IMR-90 (cell line): ENCODE measurements at regions not wholly inside any gene's neighbourhood (a gene's known extent, or its start where the extent isn't known, plus 50 kb on each side); places are given as distances from the start of the nearest gene placed in this dataset.

Experiments used
- CEBPB ChIP-seq: IDR thresholded peaks from 2 replicates; pipeline ENCODE4 v1.6.1; 2012; ENCODE audit warnings: low read depth, low read length, improper control_type of control experiment
- POLR2A ChIP-seq: IDR thresholded peaks from 2 replicates; pipeline ENCODE4 v1.6.1; 2012; ENCODE audit warnings: mild to moderate bottlenecking, low read depth, low read length
- RAD21 ChIP-seq: IDR thresholded peaks from 2 replicates; pipeline ENCODE4 v1.6.1; 2012; ENCODE audit warnings: low read length, improper control_type of control experiment
- RCOR1 ChIP-seq: IDR thresholded peaks from 2 replicates; pipeline ENCODE4 v1.6.1; 2012; ENCODE audit warnings: mild to moderate bottlenecking, low read length, improper control_type of control experiment; ENCODE audit not compliant: insufficient replicate concordance
- USF2 ChIP-seq: fragments of 150-350 bp; IDR thresholded peaks from 2 replicates; pipeline ENCODE4 v1.6.1; 2017; ENCODE audit warnings: mild to moderate bottlenecking, antibody characterized with exemption, low read length, low read depth
- TF ChIP-seq, protein P1 (sequence below): conservative IDR thresholded peaks from 2 replicates; pipeline ENCODE4 v1.5.1; 2012; ENCODE audit warnings: mild to moderate bottlenecking, low read depth, low read length, improper control_type of control experiment

DNA sequence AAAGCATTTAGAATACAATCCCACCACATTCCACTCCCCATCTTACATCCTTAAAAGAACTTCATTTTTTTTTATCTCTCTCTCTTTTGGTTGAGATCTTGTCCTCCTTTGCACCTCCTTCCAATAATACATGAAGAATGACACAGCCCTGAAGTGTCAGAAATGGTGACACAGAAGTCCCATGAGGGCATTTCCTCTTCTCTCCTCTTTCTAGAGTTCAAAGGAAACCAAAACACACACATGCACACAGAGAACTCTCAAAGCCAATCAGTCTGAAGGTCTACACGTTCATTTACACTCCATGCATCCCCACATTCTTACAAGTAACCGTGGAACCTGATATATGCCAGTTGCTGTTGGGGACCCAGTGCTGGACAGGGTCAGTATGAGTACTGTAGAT lies 450.7 kb downstream of the HNRNPD start:
- TF ChIP-seq, protein P1, sequence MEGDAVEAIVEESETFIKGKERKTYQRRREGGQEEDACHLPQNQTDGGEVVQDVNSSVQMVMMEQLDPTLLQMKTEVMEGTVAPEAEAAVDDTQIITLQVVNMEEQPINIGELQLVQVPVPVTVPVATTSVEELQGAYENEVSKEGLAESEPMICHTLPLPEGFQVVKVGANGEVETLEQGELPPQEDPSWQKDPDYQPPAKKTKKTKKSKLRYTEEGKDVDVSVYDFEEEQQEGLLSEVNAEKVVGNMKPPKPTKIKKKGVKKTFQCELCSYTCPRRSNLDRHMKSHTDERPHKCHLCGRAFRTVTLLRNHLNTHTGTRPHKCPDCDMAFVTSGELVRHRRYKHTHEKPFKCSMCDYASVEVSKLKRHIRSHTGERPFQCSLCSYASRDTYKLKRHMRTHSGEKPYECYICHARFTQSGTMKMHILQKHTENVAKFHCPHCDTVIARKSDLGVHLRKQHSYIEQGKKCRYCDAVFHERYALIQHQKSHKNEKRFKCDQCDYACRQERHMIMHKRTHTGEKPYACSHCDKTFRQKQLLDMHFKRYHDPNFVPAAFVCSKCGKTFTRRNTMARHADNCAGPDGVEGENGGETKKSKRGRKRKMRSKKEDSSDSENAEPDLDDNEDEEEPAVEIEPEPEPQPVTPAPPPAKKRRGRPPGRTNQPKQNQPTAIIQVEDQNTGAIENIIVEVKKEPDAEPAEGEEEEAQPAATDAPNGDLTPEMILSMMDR, result no peak
- TF ChIP-seq RCOR1 (no peak), USF2 (no peak), POLR2A (no peak), RAD21 (no peak), CEBPB (no peak)
